NCI-H2196 (cell line): ENCODE measurements at regions not wholly inside any gene's neighbourhood (a gene's known extent, or its start where the extent isn't known, plus 50 kb on each side); places are given as distances from the start of the nearest gene placed in this dataset.
A peak's percentile ranks its signal among the peaks of the same experiment; 100 is the strongest.
"Not testable (repeated sequence)": the region's sequence is repeated elsewhere in the genome, so short reads cannot be mapped to it uniquely, and the experiment has no call there.

Experiments
- DNase-seq: peaks from one replicate; lab custom pipeline; 2025; ENCODE audit not compliant: unreplicated experiment; lab: John Stamatoyannopoulos, UW

DNA sequence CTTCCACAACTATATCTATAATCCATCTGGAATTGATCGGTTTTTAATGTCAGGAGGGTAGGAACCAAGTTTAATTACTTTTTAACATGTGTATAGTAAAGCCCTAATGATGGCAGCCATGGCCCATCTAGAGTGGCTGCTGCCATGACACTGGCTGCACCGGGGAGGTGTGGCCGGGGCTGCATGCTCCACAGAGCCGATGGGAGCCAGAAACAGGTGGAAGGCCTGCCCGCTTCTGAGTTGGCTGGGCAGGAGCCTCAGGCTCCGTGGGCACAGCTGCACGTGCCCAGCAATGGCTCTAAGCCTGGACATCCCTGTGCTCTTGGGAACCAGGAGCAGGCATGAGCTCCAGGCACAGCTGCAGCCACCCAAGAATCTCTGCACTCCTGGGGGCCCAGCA is 73.0 kb downstream of the GBP6 start:
- DNase-seq: no peak

GRCh38 chr1:89438301-89438700 is 74.4 kb downstream of the GBP6 start:
- not testable (repeated sequence) for DNase-seq

- DNase-seq: no peak
Observed at GRCh38 chr1:89440911-89441310, 77.1 kb downstream of the GBP6 start.

GRCh38 chr1:89444791-89445190 is 79.8 kb upstream of the LRRC8B start:
- DNase-seq: no peak

GRCh38 chr1:89451011-89451410 is 73.6 kb upstream of the LRRC8B start:
- no peak for DNase-seq

GRCh38 chr1:89453123-89453972 is 71.3 kb upstream of the LRRC8B start:
- no peak for DNase-seq

DNA sequence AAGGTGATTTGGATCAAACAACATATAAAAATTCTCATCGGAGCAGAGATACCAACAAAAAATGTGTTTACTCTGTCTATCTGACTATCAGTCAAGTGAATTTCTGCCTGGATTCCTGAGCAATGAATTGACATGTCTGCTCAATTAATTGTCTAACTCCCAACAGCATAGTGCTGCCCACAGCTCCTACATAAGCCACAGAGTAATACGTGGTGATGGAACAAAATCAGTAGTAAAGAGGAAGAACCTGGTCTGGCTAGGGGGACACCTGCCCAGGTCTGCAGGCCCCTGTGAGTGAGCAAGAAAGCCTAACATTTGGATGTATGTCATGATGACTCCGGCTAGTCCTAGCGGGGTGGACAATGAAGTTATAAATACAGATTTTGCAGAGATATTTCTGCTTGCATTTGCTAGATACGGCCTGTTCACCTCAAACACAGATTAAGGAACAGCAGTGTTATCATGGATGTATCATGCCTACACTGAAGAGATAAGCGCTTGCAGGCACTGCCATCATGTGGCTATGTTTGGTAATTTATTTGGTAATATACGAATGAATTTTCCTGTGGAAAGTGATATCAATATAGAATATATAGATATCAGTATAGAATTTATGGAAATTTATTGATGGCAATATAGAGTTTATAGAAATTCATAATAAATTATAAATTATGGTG is 69.6 kb upstream of the LRRC8B start:
- peak; percentile 56 for DNase-seq

DNA sequence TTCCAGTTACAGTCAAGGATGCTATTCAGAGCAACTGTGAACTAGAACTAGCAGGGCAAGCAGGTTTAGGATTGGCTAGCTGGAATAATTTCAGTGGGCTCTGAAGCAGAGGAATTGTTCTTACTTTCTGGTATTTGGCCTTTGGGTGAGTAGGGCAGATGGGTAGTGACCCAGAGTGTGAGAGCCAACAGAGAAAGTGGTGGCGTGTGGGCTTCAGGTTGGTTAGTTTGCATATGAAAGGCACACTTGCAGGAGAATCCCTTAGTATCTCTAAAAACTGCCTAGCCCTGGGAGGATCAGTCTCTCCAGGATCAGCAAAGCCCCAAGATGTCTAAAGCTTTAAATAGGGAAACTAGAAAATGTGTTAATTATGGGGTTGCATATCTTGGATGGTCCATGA is 67.6 kb upstream of the LRRC8B start:
- DNase-seq: no peak

- no peak for DNase-seq
Observed at GRCh38 chr1:89459081-89459480, 65.5 kb upstream of the LRRC8B start.

DNA sequence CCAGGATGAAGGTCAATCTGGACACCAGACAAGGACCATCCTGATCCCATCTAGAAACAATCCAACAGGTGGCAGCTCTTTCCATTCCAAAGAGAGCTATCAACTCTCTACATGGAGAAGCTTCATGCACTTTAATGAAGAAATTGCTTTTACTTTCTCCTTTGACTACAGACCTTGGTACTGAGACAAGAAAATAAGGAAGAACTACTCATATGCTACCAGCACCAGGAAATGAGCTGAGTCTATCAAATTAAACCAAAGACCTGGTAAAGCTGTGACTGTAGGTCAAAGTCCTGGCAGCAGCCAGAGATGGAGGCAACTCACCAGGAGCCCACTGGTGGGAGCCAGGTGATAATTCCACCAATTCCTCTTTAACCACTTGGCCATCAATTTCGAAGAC is 64.3 kb upstream of the LRRC8B start:
- DNase-seq: no peak

- DNase-seq: no peak
Observed at GRCh38 chr1:89462250-89462649, 62.4 kb upstream of the LRRC8B start.

DNA sequence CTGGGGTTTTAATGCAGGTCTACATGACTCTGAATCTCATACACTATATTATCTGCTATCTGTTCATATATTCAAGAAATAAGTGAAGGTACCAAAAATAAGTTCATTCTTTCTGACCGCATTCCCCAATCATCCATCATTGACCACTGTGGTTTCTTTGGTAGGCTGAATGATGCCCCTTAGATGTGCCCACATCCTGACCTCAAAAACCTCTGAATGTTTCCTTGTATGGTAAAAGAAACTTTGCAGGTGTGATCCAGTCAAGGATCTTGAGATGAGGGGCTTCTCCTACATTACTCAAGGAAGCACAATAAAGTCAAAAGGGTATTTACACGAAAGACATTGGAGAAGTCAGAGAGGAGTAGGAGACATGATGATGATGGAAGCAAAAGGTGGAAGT is 60.6 kb upstream of the LRRC8B start:
- DNase-seq: no peak

DNA sequence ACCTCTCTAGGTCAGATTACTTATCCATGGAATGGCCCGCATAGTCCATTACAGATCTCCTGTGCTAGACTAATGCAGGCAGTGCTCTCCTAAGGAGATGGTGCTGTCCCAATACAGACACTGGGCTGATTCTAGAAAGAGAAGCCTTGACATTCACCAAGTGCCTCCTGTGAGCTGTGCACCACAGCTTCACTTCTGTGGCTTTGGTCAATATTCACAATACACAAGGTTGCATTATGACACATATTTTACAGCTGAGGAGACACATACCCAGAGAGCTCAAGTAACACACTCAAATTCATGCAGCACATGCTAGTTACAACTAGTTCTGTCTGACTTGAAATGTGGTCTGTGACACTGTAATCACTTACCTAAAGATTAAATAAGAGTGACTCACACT is 59.4 kb upstream of the LRRC8B start:
- no peak for DNase-seq

DNA sequence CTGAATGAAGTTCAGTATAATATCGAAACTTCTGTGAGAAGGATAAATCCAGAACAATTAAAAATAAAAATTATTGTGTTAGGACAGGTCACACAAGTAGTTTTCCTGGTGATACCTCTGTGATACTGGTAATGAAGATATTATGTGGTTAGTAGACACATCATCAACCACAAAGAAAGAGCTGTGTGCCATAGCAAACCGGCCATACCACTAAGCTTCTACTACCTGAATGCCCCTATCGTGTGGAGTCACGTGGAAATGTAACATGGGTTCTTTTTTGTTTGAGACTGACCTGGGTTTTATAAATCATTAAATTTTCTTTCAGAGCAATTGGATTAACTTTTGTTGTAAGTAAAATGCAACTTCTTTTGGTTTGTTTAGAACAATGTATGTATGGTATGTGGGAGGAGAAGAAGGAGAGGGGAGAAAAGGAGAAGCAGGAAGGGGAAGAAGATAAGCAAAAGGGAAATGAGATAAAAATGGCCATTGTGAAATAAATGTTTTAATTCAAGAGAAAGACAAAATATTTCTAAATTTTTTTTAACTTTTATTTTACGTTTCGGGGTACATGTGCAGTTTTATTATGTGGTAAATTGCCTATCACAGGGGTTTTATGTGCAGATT is 58.2 kb upstream of the LRRC8B start:
- no peak for DNase-seq

DNA sequence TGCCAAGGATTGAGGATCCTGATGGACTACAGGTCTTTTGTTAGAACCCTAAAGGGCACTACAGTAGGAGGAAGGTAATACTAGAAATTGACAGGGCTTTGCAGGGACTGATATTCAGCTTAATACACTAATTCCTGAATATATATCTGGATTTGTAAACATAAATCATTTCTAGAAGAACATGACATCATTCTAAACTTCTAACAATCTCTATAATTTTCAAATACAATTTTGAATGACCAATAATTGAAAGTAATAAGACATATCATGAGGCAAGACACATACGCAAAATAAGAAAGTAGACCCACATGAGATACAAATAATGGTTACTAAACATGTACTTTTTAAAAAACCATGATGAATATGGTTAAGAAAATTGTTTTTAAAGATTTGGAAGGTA is 52.4 kb upstream of the LRRC8B start:
- no peak for DNase-seq

- DNase-seq: no peak
Observed at GRCh38 chr1:89472886-89473417, 51.7 kb upstream of the LRRC8B start.
